Tongue (tissue), 1 donor: ENCODE measurements at regions not wholly inside any gene's neighbourhood (a gene's known extent, or its start where the extent isn't known, plus 50 kb on each side); places are given as distances from the start of the nearest gene placed in this dataset.
A peak's percentile ranks its signal among the peaks of the same experiment; 100 is the strongest.

Experiments used
- DNase-seq: peaks from one replicate; pipeline ENCODE4 v3.0.0-alpha.2; 2015

GRCh38 chr10:89887830-89888229, 186.4 kb downstream of the KIF20B start:
- DNase-seq = peak; percentile 5

- peak; percentile 6 for DNase-seq
These were observed 187.1 kb downstream of the KIF20B start for GRCh38 chr10:89888321-89889070.

GRCh38 chr10:89889606-89890005, 188.2 kb downstream of the KIF20B start:
- no peak for DNase-seq

GRCh38 chr10:89891006-89891535, 189.7 kb downstream of the KIF20B start:
- no peak for DNase-seq

- DNase-seq = no peak
These were observed 192.7 kb downstream of the KIF20B start for GRCh38 chr10:89894051-89894450.

- no peak for DNase-seq
These were observed 199.2 kb downstream of the KIF20B start for GRCh38 chr10:89900554-89900953.

GRCh38 chr10:89901895-89902294, 200.5 kb downstream of the KIF20B start:
- DNase-seq = no peak

GRCh38 chr10:89904755-89905154, 203.4 kb downstream of the KIF20B start:
- no peak for DNase-seq

GRCh38 chr10:89909752-89910151, 208.4 kb downstream of the KIF20B start:
- DNase-seq = no peak

- DNase-seq = no peak
These were observed 213.6 kb downstream of the KIF20B start for GRCh38 chr10:89915021-89915420.

GRCh38 chr10:89915968-89916367, 214.6 kb downstream of the KIF20B start:
- DNase-seq = no peak

- no peak for DNase-seq
These were observed 215.3 kb downstream of the KIF20B start for GRCh38 chr10:89916468-89917215.

GRCh38 chr10:89921403-89921802, 220.0 kb downstream of the KIF20B start:
- no peak for DNase-seq

- DNase-seq = no peak
These were observed 222.3 kb downstream of the KIF20B start for GRCh38 chr10:89923661-89924060.

- no peak for DNase-seq
These were observed 222.9 kb downstream of the KIF20B start for GRCh38 chr10:89924261-89924660.

- DNase-seq = no peak
These were observed 225.3 kb downstream of the KIF20B start for GRCh38 chr10:89926736-89927135.

- no peak for DNase-seq
These were observed 228.1 kb downstream of the KIF20B start for GRCh38 chr10:89929282-89930026.

- no peak for DNase-seq
These were observed 236.1 kb downstream of the KIF20B start for GRCh38 chr10:89937494-89937893.

GRCh38 chr10:89940076-89940475, 238.7 kb downstream of the KIF20B start:
- no peak for DNase-seq

GRCh38 chr10:89942217-89942616, 240.8 kb downstream of the KIF20B start:
- no peak for DNase-seq

GRCh38 chr10:89944138-89944537, 242.7 kb downstream of the KIF20B start:
- no peak for DNase-seq

GRCh38 chr10:89946106-89946505, 244.7 kb downstream of the KIF20B start:
- DNase-seq = no peak

GRCh38 chr10:89949496-89949895, 248.1 kb downstream of the KIF20B start:
- DNase-seq = no peak
